ENCODE measurements at regions not wholly inside any gene's neighbourhood (a gene's known extent, or its start where the extent isn't known, plus 50 kb on each side); places are given as distances from the start of the nearest gene placed in this dataset.

GRCh38 chr5:54388409-54388808 lies 67.1 kb upstream of the HSPB3 start:
- H3K27ac Mint-ChIP-seq (ENCODE audit: unreplicated experiment): no peak overlapping the region
- no peak for TF ChIP-seq CTCF (IDR thresholded peaks at IDR 0.05; ENCODE audit: unreplicated experiment)
- H3K27me3 Mint-ChIP-seq (ENCODE audit: unreplicated experiment): peaks cover 1% of the 10 kb centered on the region
- no peaks in the 10 kb centered on the region for H3K9me3 Mint-ChIP-seq (ENCODE audit: unreplicated experiment)
- no peaks in the 10 kb centered on the region for H3K4me1 Mint-ChIP-seq (ENCODE audit: unreplicated experiment)
- H3K4me3 Mint-ChIP-seq (ENCODE audit: unreplicated experiment): no peak overlapping the region
- DNase-seq (ENCODE audit: low spot score): no peak
- H3K36me3 Mint-ChIP-seq (ENCODE audit: low read depth, unreplicated experiment): no peaks in the 10 kb centered on the region

- Mint-ChIP-seq H3K4me3 (ENCODE audit: unreplicated experiment) (no peak overlapping the region), H3K36me3 (ENCODE audit: low read depth, unreplicated experiment) (no peaks in the 10 kb centered on the region), H3K27me3 (ENCODE audit: unreplicated experiment) (peaks cover 1% of the 10 kb centered on the region), H3K4me1 (ENCODE audit: unreplicated experiment) (no peaks in the 10 kb centered on the region), H3K9me3 (ENCODE audit: unreplicated experiment) (no peaks in the 10 kb centered on the region), H3K27ac (ENCODE audit: unreplicated experiment) (no peak overlapping the region)
- DNase-seq (ENCODE audit: low spot score): no peak
- no peak for TF ChIP-seq CTCF (IDR thresholded peaks at IDR 0.05; ENCODE audit: unreplicated experiment)
These were observed 67.8 kb upstream of the HSPB3 start for GRCh38 chr5:54387659-54388232.

- TF ChIP-seq CTCF (IDR thresholded peaks at IDR 0.05; ENCODE audit: unreplicated experiment): no peak
- H3K27me3 Mint-ChIP-seq (ENCODE audit: unreplicated experiment): peaks cover 1% of the 10 kb centered on the region
- no peak for DNase-seq (ENCODE audit: low spot score)
- H3K4me3 Mint-ChIP-seq (ENCODE audit: unreplicated experiment): no peak overlapping the region
- H3K9me3 Mint-ChIP-seq (ENCODE audit: unreplicated experiment): no peaks in the 10 kb centered on the region
- no peak overlapping the region for H3K27ac Mint-ChIP-seq (ENCODE audit: unreplicated experiment)
- no peaks in the 10 kb centered on the region for H3K4me1 Mint-ChIP-seq (ENCODE audit: unreplicated experiment)
- no peaks in the 10 kb centered on the region for H3K36me3 Mint-ChIP-seq (ENCODE audit: low read depth, unreplicated experiment)
These were observed 68.5 kb upstream of the HSPB3 start for GRCh38 chr5:54387031-54387430.

GRCh38 chr5:54385994-54386393 lies 69.5 kb upstream of the HSPB3 start:
- Mint-ChIP-seq H3K27ac (ENCODE audit: unreplicated experiment) (no peak overlapping the region), H3K4me1 (ENCODE audit: unreplicated experiment) (no peaks in the 10 kb centered on the region), H3K36me3 (ENCODE audit: low read depth, unreplicated experiment) (no peaks in the 10 kb centered on the region), H3K27me3 (ENCODE audit: unreplicated experiment) (peaks cover 1% of the 10 kb centered on the region), H3K4me3 (ENCODE audit: unreplicated experiment) (no peak overlapping the region), H3K9me3 (ENCODE audit: unreplicated experiment) (no peaks in the 10 kb centered on the region)
- no peak for TF ChIP-seq CTCF (IDR thresholded peaks at IDR 0.05; ENCODE audit: unreplicated experiment)
- DNase-seq (ENCODE audit: low spot score): no peak

- no peak for DNase-seq (ENCODE audit: low spot score)
- Mint-ChIP-seq H3K4me3 (ENCODE audit: unreplicated experiment) (no peak overlapping the region), H3K27me3 (ENCODE audit: unreplicated experiment) (peaks cover 3% of the 10 kb centered on the region), H3K4me1 (ENCODE audit: unreplicated experiment) (no peaks in the 10 kb centered on the region), H3K36me3 (ENCODE audit: low read depth, unreplicated experiment) (no peaks in the 10 kb centered on the region), H3K27ac (ENCODE audit: unreplicated experiment) (no peak overlapping the region), H3K9me3 (ENCODE audit: unreplicated experiment) (no peaks in the 10 kb centered on the region)
- TF ChIP-seq CTCF (IDR thresholded peaks at IDR 0.05; ENCODE audit: unreplicated experiment): no peak
These were observed 71.1 kb upstream of the HSPB3 start for GRCh38 chr5:54384356-54384933.

All from endothelial cell (in vitro differentiated cells).